Osteocyte (in vitro differentiated cells): ENCODE measurements at regions not wholly inside any gene's neighbourhood (a gene's known extent, or its start where the extent isn't known, plus 50 kb on each side); places are given as distances from the start of the nearest gene placed in this dataset.
"Not testable (repeated sequence)": the region's sequence is repeated elsewhere in the genome, so short reads cannot be mapped to it uniquely, and the experiment has no call there.

Source experiments
- DNase-seq: peaks from one replicate; pipeline ENCODE4 v3.0.0; 2021; ENCODE audit warnings: mixed read lengths; ENCODE audit not compliant: unreplicated experiment; ENCODE audit errors: extremely low spot score
- H3K27ac Mint-ChIP-seq: one replicate; pipeline ENCODE4 v1.8.0; 2021; ENCODE audit warnings: mild to moderate bottlenecking, mixed read lengths; ENCODE audit not compliant: unreplicated experiment
- H3K27me3 Mint-ChIP-seq: one replicate; pipeline ENCODE4 v1.8.0; 2021; ENCODE audit warnings: mixed read lengths; ENCODE audit not compliant: unreplicated experiment
- H3K36me3 Mint-ChIP-seq: one replicate; pipeline ENCODE4 v1.8.0; 2021; ENCODE audit warnings: mixed read lengths; ENCODE audit not compliant: unreplicated experiment
- H3K4me1 Mint-ChIP-seq: one replicate; pipeline ENCODE4 v1.8.0; 2021; ENCODE audit warnings: mixed read lengths; ENCODE audit not compliant: unreplicated experiment
- H3K4me3 Mint-ChIP-seq: one replicate; pipeline ENCODE4 v1.8.0; 2021; ENCODE audit warnings: mild to moderate bottlenecking, moderate library complexity, mixed read lengths; ENCODE audit not compliant: unreplicated experiment
- H3K9me3 Mint-ChIP-seq: one replicate; pipeline ENCODE4 v1.8.0; 2021; ENCODE audit warnings: mixed read lengths; ENCODE audit not compliant: unreplicated experiment

DNA sequence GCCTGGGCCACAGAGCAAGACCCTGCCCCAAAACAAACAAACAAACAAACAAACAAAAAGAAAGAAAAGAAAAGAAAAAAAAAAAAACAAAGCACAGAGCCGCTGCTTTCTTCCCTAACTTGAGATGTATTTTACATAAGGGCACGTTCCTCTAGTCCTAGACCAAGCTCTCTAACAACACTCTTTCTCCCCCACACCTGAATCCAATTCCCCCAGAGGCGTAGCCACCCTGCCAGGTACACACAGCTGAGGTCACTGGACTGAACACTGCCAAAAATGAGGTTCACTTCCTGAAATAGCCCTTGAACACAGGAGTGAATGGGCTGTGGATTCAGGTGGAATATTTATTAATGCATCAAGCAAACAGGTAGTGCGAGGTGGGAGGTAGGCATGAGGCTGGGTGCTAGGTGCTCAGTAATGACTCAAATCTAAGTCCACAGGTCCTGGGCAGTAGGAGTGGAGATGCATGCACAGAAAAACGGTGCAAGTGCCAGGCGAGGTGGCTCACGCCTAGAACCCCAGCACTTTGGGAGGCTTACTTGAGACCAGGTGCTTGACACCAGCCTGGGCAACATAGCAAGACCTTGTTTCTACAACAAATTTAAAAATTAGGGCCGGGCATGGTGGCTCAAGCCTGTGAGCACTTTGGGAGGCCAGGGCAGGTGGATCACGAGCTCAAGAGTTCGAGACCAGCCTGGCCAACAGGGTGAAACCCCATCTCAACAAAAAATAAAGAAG, 136.6 kb upstream of the C1QTNF3 start:
- not testable (repeated sequence) for H3K4me3 Mint-ChIP-seq, H3K27ac Mint-ChIP-seq, H3K9me3 Mint-ChIP-seq, H3K4me1 Mint-ChIP-seq, H3K27me3 Mint-ChIP-seq, DNase-seq
- H3K36me3 Mint-ChIP-seq, result peaks cover 11% of the 10 kb centered on the region

DNA sequence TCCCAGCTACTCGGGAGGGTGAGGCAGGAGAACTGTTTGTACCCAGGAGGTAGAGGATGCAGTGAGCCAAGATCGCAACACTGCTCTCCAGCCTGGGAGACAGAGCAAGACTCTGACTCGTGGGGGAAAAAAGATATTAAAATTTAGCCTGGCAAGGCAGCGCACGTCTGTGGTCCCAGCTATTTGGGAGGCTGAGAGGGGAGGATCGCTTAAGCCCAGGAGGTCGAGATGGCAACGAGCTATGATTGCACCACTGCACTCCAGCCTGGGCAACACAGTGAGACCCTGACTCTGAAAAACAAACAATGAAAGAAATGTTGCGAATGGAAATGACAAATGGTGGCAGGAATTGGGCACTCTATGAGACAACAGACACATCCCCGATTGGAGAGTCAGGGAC, 137.2 kb upstream of the C1QTNF3 start:
- DNase-seq, H3K4me1 Mint-ChIP-seq, H3K9me3 Mint-ChIP-seq, H3K27me3 Mint-ChIP-seq, H3K4me3 Mint-ChIP-seq, H3K27ac Mint-ChIP-seq: not testable (repeated sequence)
- H3K36me3 Mint-ChIP-seq, result peaks cover 11% of the 10 kb centered on the region

DNA sequence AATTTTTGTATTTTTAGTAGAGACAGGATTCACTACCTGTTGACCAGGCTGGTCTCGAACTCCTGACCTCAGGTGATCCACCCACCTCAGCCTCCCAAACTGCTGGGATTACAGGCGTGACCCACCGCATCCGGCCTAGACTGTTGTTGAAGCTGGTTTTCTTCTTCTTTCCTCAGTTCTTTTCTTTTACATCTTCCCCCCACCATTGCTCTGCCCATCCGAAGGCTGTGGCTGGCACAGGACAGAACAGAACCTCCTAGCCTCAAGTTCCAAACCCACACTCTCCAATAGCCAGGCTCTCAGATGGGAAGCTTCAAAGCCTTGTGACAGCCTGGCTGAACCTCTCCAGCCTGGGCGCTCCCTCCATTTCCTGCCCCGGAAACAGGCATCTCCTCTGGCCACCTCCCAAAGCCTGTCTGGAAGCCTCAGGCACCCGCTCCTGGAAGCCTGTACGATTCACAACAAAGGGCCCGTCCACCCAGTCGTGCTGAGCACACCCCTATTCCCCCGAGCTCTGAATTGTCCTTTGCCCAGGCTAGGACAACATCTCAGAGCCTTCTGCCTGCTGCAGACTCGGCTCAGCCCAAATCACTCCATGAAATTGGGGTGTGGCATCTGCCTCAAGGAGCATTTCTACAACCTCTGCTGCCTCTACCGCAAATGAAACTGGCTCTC, 138.1 kb upstream of the C1QTNF3 start:
- H3K9me3 Mint-ChIP-seq, H3K36me3 Mint-ChIP-seq, DNase-seq, H3K27ac Mint-ChIP-seq, H3K4me3 Mint-ChIP-seq, H3K27me3 Mint-ChIP-seq, H3K4me1 Mint-ChIP-seq: not testable (repeated sequence)

DNA sequence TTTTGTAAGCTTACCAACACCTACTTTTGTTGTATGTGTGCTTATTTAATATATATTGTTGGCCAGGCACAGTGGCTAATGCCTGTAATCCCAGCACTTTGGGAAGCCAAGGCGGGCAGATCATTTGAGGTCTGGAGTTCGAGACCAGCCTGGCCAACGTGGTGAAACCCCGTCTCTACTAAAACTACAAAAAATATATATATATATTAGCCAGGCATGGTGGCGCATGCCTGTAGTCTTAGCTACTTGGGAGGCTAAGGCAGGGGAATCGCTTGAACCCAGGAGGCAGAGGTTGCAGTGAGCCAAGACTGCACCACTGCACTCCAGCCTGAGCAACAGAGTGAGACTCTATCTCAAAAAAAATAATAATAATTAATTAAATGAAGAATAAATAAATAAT, 142.0 kb upstream of the C1QTNF3 start:
- not testable (repeated sequence) for H3K27ac Mint-ChIP-seq, H3K9me3 Mint-ChIP-seq, H3K27me3 Mint-ChIP-seq, H3K4me3 Mint-ChIP-seq, H3K4me1 Mint-ChIP-seq, DNase-seq
- H3K36me3 Mint-ChIP-seq, result peaks cover 13% of the 10 kb centered on the region

GRCh38 chr5:34185572-34185971, 142.6 kb upstream of the C1QTNF3 start:
- not testable (repeated sequence) for H3K27me3 Mint-ChIP-seq, H3K27ac Mint-ChIP-seq, H3K4me3 Mint-ChIP-seq, H3K36me3 Mint-ChIP-seq, DNase-seq, H3K4me1 Mint-ChIP-seq, H3K9me3 Mint-ChIP-seq

DNA sequence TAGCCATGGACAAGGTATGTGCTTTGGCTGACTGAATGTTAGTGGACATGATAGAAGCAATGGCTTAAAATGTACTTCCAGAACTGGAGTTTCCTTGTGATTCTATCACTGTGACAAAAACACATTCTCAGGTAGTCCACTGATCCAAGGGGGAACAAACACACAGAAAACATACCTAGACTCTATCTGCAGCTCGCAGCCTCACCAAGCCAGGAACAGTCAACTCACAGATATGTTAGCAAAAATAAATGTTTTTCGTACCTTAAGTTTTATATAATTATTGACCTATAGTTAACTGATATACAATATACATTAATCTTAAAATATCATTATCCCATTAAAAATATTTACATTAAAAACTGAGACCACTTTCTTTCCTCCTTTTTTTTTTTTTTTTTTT, 143.1 kb upstream of the C1QTNF3 start:
- not testable (repeated sequence) for H3K4me3 Mint-ChIP-seq, H3K4me1 Mint-ChIP-seq, DNase-seq, H3K27me3 Mint-ChIP-seq, H3K9me3 Mint-ChIP-seq, H3K27ac Mint-ChIP-seq
- H3K36me3 Mint-ChIP-seq, result peaks cover 12% of the 10 kb centered on the region

DNA sequence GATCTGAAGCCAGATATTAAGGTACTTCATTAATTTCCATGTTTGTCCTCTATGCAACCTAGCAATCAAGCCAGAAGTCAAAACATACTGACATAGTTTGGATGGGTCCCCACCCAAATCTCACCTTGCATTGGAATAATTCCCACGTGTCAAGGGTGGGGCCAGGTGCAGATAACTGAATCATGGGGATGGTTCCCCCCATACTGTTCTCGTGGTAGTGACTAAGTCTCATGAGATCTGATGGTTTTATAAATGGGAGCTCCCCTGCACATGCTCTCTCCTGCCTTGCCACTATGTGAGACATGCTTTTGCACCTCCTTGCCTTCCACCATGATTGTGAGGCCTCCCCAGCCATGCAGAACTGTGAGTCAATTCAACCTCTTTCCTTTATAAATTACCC, 143.9 kb upstream of the C1QTNF3 start:
- H3K4me3 Mint-ChIP-seq, H3K9me3 Mint-ChIP-seq, H3K27ac Mint-ChIP-seq, H3K27me3 Mint-ChIP-seq, H3K4me1 Mint-ChIP-seq: not testable (repeated sequence)
- DNase-seq, result peak; percentile 87
- H3K36me3 Mint-ChIP-seq, result peaks cover 15% of the 10 kb centered on the region

DNA sequence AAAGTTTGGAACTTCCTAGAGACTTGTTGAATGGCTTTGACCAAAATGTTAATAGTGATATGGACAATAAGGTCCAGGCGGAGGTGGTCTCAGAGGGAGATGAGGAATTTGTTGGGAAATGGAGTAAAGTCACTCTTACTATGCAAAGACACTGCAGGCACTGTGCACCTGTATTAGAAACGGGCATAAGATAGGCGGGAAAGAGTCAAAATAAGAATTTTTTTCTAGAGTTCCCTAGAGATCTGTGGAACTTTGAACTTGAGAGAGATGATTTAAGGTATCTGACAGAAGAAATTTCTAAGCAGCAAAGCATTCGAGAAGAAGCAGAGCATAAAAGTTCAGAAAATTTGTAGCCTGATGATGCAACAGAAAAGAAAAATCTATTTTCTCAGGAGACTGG, 144.4 kb upstream of the C1QTNF3 start:
- not testable (repeated sequence) for H3K27ac Mint-ChIP-seq, H3K4me3 Mint-ChIP-seq, H3K27me3 Mint-ChIP-seq, H3K9me3 Mint-ChIP-seq, DNase-seq, H3K4me1 Mint-ChIP-seq
- peaks cover 15% of the 10 kb centered on the region for H3K36me3 Mint-ChIP-seq
